GM18519 (cell line): ENCODE measurements at regions not wholly inside any gene's neighbourhood (a gene's known extent, or its start where the extent isn't known, plus 50 kb on each side); places are given as distances from the start of the nearest gene placed in this dataset.

Experiments used
- ATAC-seq: cut with Tn5 transposase; IDR thresholded peaks from one replicate; pipeline ENCODE4 v1.9.1; 2021; ENCODE audit warnings: mild to moderate bottlenecking, moderate library complexity; ENCODE audit not compliant: unreplicated experiment, low FRiP score

DNA sequence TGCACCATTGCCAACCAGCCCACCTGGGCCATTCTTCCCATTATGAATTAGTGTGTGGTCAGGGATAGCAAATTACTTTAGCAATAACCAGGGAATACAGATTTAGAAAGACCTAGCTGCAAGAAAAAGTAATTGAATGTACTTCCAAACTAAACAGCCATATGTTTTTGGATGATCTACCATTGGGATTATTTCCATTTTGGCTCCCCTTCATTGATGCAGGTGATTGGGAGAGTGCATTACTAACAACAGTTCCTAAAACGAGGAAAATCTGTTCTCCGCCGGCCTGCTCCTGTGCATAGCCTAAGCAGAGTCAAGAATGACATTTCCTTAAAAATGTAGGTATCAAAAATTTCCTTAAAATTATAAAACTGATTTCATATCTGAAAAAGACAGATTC is 58.5 kb downstream of the MAIP1 start:
- no peak for ATAC-seq

- ATAC-seq: no peak
These were observed 66.2 kb downstream of the MAIP1 start for GRCh38 chr2:200021449-200022114.

DNA sequence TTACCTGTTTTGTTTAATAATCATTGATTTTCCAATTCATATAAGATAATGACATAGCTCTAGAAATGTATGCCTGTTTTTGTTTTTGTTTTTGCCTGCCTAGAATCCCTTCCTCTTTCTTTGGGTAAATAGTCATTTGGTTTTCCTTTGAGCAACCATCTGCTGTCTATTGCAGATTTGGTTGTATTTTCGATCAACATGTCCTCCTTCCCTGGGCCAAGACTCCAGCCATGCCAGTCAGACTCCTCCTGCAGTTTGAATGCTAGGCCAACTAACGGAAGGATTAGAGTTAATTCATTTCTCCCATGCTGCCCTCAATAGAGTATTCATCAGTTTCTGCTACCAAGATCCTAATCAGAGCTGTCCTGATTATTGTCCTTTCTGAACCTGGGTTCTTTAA is 67.1 kb downstream of the MAIP1 start:
- ATAC-seq: no peak

DNA sequence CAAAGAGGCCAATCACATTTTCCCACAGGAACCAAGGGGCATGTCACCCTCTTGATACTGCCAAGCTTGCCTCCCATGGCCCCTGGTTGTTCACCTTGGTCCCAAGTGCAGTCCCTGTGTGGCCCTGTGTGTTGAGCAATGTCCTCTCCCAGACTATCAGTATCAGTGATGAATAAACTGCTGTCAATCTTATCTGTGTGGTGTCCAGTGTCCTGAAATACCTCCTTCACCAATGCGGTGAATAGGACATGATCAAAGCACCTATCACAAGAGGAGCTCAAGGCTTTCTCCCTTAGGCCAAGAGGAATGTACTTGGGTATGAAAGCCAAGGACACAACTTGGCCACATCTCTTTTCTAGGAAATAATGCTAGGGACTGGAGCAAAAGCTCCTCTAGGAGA is 68.2 kb downstream of the MAIP1 start:
- ATAC-seq: no peak

GRCh38 chr2:200025717-200026116 is 70.3 kb downstream of the MAIP1 start:
- ATAC-seq: no peak

GRCh38 chr2:200026332-200027230 is 71.2 kb downstream of the MAIP1 start:
- no peak for ATAC-seq

DNA sequence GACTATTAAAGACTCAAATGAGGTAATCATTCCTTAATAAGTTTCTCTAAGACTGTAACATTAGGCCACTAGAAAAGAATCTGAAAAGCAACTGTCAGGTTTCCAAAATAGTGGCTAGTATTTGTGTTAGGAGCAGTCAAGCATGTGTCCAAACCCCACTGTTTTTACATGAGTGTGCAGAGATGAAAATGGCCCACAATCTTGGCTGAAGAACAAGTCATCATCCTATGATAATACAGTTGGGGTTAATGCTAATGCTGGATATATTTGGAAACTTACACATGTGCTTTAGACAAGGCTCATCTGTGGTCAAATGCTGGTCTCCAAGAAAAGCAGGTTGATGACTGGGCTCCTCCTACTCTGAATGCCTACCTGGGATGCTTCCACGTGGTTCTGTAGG is 73.6 kb downstream of the MAIP1 start:
- ATAC-seq: no peak

DNA sequence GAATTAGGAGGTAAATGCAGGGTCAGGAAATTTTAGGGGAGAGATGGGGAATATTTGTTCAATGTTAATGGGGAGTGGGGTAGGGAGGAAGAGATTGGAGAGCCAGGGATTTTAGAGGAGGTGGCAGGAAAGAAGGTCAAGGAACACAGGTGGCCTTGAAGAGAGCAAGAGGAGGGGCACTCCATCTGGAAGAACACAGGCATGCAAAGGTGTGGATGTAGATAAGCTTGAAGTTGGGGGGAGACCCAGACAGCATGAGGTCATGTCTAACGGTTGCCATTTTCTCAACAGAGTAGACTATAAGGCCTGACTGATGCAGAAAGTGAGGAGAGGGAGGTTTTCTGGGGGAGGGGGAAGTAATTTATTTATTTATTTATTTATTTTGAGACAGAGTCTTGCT is 77.5 kb downstream of the MAIP1 start:
- no peak for ATAC-seq

- ATAC-seq: no peak
These were observed 78.5 kb downstream of the MAIP1 start for GRCh38 chr2:200033929-200034328.

GRCh38 chr2:200034816-200035215 is 79.4 kb downstream of the MAIP1 start:
- ATAC-seq: no peak

- no peak for ATAC-seq
These were observed 84.6 kb downstream of the MAIP1 start for GRCh38 chr2:200039724-200040650.

- ATAC-seq: no peak
These were observed 85.4 kb downstream of the MAIP1 start for GRCh38 chr2:200040831-200041230.

GRCh38 chr2:200041639-200042038 is 86.3 kb downstream of the MAIP1 start:
- no peak for ATAC-seq

GRCh38 chr2:200042102-200042735 is 86.8 kb downstream of the MAIP1 start:
- no peak for ATAC-seq

DNA sequence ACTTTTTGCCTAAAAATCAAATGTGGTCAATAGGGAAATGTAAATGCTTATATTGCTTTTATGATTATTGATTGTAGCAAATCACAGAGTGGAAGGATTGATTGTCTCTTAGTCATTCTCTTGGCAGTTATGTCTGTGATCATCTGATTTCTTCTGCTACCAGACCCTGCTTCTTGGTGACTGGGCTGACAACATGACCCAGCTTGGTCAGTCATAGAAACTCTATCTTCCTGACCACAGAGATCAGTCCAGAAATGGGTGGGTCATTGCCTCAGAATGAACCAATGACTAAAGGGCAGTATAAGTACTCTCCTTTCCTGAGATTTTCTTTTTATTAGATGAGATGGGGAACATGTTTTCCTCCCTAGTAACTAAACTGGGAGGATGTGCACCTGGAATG is 87.6 kb downstream of the MAIP1 start:
- ATAC-seq: no peak

- ATAC-seq: no peak
These were observed 89.1 kb downstream of the MAIP1 start for GRCh38 chr2:200044453-200044852.

- no peak for ATAC-seq
These were observed 93.0 kb downstream of the MAIP1 start for GRCh38 chr2:200048421-200048820.

DNA sequence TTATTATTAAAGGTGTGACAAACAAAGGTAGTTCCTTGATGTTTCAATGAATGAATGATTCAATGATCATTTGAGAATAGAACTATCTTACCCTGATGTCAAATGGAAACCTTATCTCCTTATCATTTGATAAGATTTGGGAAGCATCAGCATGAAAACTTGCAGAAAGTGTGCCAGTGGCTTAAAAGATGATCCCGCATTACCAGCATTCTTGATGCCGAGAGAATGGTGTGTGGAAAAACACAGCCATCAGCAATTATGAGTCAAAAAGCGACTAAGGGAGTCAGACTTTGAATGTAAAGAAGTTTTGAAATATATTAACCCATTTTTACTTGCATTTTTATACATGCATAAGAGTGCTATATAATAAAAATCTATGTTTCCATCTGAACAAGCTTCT is 93.7 kb downstream of the MAIP1 start:
- no peak for ATAC-seq

DNA sequence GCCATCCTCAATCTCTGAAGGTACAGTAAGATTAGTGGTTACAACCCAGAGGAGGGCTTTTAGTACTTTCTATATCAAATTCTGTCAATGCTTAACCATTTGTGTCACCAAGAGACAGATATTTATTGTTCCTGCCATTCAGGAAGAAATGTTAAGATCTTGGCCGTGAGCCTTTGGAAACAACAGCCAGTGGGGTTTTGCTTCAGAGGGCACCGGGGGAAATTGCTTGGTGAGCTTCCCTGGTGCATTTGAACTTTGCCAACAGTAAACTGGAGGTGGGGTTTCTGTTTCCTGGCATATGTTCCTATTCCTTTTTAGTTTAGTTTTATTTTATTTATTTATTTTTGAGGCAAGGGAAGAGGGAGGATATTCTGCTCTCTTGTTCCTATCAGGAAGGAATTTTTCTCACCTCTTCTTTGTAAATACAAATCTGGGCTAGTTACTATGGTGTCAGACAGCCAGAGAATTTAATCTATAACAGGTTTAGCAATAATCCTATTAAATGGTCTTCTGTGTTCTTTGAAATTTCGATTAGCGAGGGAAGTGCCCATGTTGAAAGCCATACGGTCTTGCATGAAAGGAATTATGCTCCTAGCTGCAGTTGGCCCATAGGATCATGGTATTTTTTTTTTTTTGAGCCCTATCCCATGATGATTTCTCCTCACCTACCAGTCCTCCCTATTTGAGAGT is 95.7 kb downstream of the MAIP1 start:
- no peak for ATAC-seq

- no peak for ATAC-seq
These were observed 96.2 kb downstream of the MAIP1 start for GRCh38 chr2:200051611-200051945.
